Left ventricle myocardium inferior (tissue), 1 donor: ENCODE measurements at regions not wholly inside any gene's neighbourhood (a gene's known extent, or its start where the extent isn't known, plus 50 kb on each side); places are given as distances from the start of the nearest gene placed in this dataset. TPM values are rescaled to one million over a fixed set of nuclear protein-coding genes. Genes with fewer than 3 reads are reported as not detected.

ENCODE experiments used
- DNase-seq: peaks from one replicate; pipeline ENCODE4 v3.0.0-alpha.2; 2020
- H3K27ac ChIP-seq: fragments of 200-600 bp; replicated peaks from 2 replicates; pipeline ENCODE4 v1.8.0; 2021
- H3K27me3 ChIP-seq: fragments of 200-600 bp; 2 replicates; pipeline ENCODE4 v1.8.0; 2021; ENCODE audit warnings: low read depth
- H3K36me3 ChIP-seq: fragments of 200-600 bp; 2 replicates; pipeline ENCODE4 v1.8.0; 2021
- H3K4me1 ChIP-seq: fragments of 200-600 bp; 2 replicates; pipeline ENCODE4 v1.8.0; 2021
- H3K4me3 ChIP-seq: fragments of 200-600 bp; 2 replicates; pipeline ENCODE4 v1.8.0; 2021; ENCODE audit warnings: mild to moderate bottlenecking, moderate library complexity
- H3K9me3 ChIP-seq: fragments of 200-600 bp; replicated peaks from 2 replicates; pipeline ENCODE4 v1.8.0; 2021
- CTCF ChIP-seq: fragments of 200-600 bp; IDR thresholded peaks from 2 replicates; pipeline ENCODE4 v1.8.0; 2021; ENCODE audit warnings: antibody characterized with exemption, mild to moderate bottlenecking, borderline replicate concordance
- intact Hi-C: fragments of 100-400 bp; cut with micrococcal nuclease; formaldehyde crosslinking; loops from one replicate; pipeline ENCODE4 v1.11.0; 2022
- microRNA-seq: library from miRNA; unstranded; fragments of <30 nt; microRNA quantifications from one replicate; pipeline ENCODE4 v1.2.0, GENCODE V29; 2020
- donor health status: DM: no; HTN: yes; CAD: no; lungs with severe emphysema.

DNA sequence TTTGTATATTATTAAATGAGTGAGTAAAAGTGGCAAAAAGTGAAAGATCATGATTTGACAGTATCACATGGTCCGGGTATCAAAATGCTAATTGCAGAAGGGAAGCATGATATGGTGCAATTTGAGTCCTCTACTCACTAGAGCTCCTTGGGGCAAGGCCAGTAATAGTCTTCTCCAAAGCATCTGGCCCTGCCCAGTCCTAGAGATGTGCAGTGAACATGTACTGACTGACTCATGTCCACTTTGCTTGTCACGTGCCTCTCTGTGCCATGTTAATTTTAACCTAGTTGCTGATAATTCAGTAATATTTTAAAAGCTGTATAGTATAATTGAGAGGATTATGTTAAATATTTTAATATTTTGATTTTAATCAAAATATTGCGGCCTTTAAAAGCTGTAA is 54.6 kb upstream of the TENM3 start:
- no peak for TF ChIP-seq CTCF
- Histone ChIP-seq H3K4me1 (no peaks in the 10 kb centered on the region), H3K27ac (no peak overlapping the region), H3K4me3 (no peak overlapping the region), H3K36me3 (no peaks in the 10 kb centered on the region), H3K9me3 (no peaks in the 10 kb centered on the region), H3K27me3 (peaks cover 40% of the 10 kb centered on the region)
- intact Hi-C loops, result no loop called here
- DNase-seq, result no peak

GRCh38 chr4:182189103-182189878 is 53.9 kb upstream of the TENM3 start:
- peaks cover 43% of the 10 kb centered on the region for H3K27me3 ChIP-seq
- no peaks in the 10 kb centered on the region for H3K36me3 ChIP-seq
- H3K4me3 ChIP-seq, result no peak overlapping the region
- H3K27ac ChIP-seq, result no peak overlapping the region
- TF ChIP-seq CTCF, result no peak
- DNase-seq, result no peak
- H3K9me3 ChIP-seq, result no peaks in the 10 kb centered on the region
- intact Hi-C loops, result no loop called here
- no peaks in the 10 kb centered on the region for H3K4me1 ChIP-seq

DNA sequence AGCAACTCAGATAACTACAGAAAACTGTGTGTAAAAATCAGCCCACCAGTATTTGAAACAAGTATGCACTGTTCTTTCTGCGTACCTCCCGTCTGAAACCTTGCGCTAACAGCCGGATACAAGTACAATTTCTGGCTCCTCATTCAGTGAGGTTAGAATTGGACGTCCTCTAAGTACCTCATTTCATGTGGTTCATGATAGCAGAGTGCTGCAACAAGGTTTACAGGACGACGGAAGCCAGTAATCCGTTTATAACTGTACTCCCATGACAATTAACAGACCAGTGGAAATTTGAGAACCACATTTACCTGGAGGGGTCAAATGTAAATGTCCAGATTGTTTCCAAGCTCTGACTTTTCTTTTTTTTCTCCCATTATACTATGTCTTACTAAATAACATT is 52.9 kb upstream of the TENM3 start:
- Histone ChIP-seq H3K9me3 (no peaks in the 10 kb centered on the region), H3K36me3 (no peaks in the 10 kb centered on the region), H3K4me3 (no peak overlapping the region), H3K27me3 (peaks cover 45% of the 10 kb centered on the region), H3K27ac (no peak overlapping the region), H3K4me1 (no peaks in the 10 kb centered on the region)
- no peak for TF ChIP-seq CTCF
- DNase-seq, result no peak
- intact Hi-C loops, result no loop called here

DNA sequence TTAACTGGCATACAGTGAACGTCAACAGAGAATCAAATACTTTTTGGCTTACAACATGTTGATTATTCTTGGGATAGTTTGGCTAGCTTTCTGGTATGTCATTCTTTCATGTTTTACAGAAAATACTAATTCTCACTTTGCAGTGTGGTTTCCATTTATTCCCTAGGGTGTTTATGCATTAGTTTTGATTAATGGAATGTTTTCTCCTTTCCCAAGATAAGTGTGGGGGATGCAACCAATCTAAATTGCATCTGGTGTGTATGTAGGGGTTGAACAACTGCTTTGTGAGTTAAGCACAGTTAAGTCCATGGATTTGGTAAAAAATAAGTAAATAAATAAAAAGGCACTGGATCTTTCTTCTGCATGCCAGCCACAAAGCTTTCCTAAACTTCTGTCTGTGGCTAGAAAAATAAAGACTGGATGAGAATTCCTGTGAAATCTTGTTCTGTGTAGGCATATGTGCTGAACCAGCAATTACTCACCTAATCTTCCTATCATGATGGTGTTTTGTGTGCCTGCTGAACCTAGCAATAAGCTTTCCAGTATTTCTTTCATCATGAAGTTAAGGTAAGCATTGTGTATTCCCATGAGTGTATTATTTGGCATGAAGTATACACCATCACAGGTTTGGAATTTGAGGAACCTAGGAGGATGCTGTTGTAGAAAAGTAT is 50.6 kb upstream of the TENM3 start:
- intact Hi-C loops, result no loop called here
- Histone ChIP-seq H3K36me3 (no peaks in the 10 kb centered on the region), H3K4me1 (no peaks in the 10 kb centered on the region), H3K27ac (no peak overlapping the region), H3K27me3 (peaks cover 63% of the 10 kb centered on the region), H3K9me3 (no peaks in the 10 kb centered on the region), H3K4me3 (no peak overlapping the region)
- no peak for DNase-seq
- no peak for TF ChIP-seq CTCF

DNA sequence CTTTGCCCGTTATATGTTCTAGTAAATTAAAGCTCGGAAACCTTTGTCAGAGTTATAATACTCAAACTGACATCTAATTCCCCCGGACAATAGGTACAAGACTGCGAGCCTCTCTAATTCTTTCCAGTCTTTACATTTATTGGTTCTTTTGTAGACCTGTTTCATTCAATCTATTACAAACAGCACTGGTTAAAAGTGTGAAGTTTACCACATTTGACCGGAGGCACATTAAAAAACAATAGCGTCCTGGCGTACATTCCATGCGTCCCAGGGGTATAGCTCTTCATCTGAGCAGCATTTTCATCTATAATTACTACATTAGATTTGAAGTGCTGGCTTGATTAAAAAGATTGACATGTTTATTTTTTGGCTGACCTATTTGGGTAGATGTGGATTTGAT is 49.9 kb upstream of the TENM3 start:
- Histone ChIP-seq H3K4me1 (no peaks in the 10 kb centered on the region), H3K27me3 (peaks cover 70% of the 10 kb centered on the region), H3K36me3 (no peaks in the 10 kb centered on the region), H3K9me3 (no peaks in the 10 kb centered on the region), H3K4me3 (no peak overlapping the region), H3K27ac (no peak overlapping the region)
- no peak for DNase-seq
- intact Hi-C loops, result no loop called here
- no peak for TF ChIP-seq CTCF

Small RNA genes in the stretch of these regions (microRNA-seq; reads per million reads assigned to microRNA genes)
- not detected for gene MIR1305
